Activated CD8-positive, alpha-beta T cell treated with anti-CD3 and anti-CD28 coated beads for 36 hours (primary cell): ENCODE measurements at regions not wholly inside any gene's neighbourhood (a gene's known extent, or its start where the extent isn't known, plus 50 kb on each side); places are given as distances from the start of the nearest gene placed in this dataset.

Experiments used
- ATAC-seq: fragments of 200-7000 bp; cut with Tn5 transposase; one replicate; pipeline ENCODE4 v1.10.0; 2021; ENCODE audit warnings: mild to moderate bottlenecking, moderate library complexity
- CTCF ChIA-PET: fragments of 350-600 bp; sonication (Branson Sonifier 250); formaldehyde crosslinking; loops from one replicate; lab custom pipeline; 2021; ENCODE audit warnings: antibody characterized with exemption; lab: Charles Lee
- POLR2A ChIA-PET: fragments of 350-600 bp; sonication (Branson Sonifier 250); formaldehyde crosslinking; loops from one replicate; lab custom pipeline; 2021; ENCODE audit warnings: antibody characterized with exemption; lab: Charles Lee
- DNase-seq: peaks from one replicate; pipeline ENCODE4 v3.0.0-alpha.2; 2020
- H3K27ac Mint-ChIP-seq: one replicate; pipeline ENCODE4 v1.8.0; 2021; ENCODE audit warnings: mild to moderate bottlenecking, mixed read lengths
- H3K27me3 Mint-ChIP-seq: one replicate; pipeline ENCODE4 v1.8.0; 2021; ENCODE audit warnings: mixed read lengths
- H3K36me3 Mint-ChIP-seq: one replicate; pipeline ENCODE4 v1.8.0; 2021; ENCODE audit warnings: low read depth, mixed read lengths
- H3K4me1 Mint-ChIP-seq: one replicate; pipeline ENCODE4 v1.8.0; 2021; ENCODE audit warnings: low read depth, mixed read lengths
- H3K4me3 Mint-ChIP-seq: one replicate; pipeline ENCODE4 v1.8.0; 2021; ENCODE audit warnings: mild to moderate bottlenecking, moderate library complexity, mixed read lengths
- H3K9me3 Mint-ChIP-seq: one replicate; pipeline ENCODE4 v1.8.0; 2021; ENCODE audit warnings: mixed read lengths
- CTCF ChIP-seq: fragments of 200-600 bp; IDR thresholded peaks from one replicate; pipeline ENCODE4 v1.8.0; 2022; ENCODE audit warnings: antibody characterized with exemption, mild to moderate bottlenecking
- intact Hi-C: fragments of 100-400 bp; cut with micrococcal nuclease; formaldehyde crosslinking; loops from one replicate; pipeline ENCODE4 v1.10.0; 2022

- TF ChIP-seq CTCF, result no peak
- H3K36me3 Mint-ChIP-seq, result no peaks in the 10 kb centered on the region
- no peak for ATAC-seq
- no peak overlapping the region for H3K4me3 Mint-ChIP-seq
- intact Hi-C loops, result no loop called here
- H3K27me3 Mint-ChIP-seq, result peaks cover 27% of the 10 kb centered on the region
- no peak for DNase-seq
- no peaks in the 10 kb centered on the region for H3K9me3 Mint-ChIP-seq
- POLR2A ChIA-PET, result no interaction called here
- no peak overlapping the region for H3K27ac Mint-ChIP-seq
- CTCF ChIA-PET, result no interaction called here
- no peaks in the 10 kb centered on the region for H3K4me1 Mint-ChIP-seq
Measured at GRCh38 chr5:35440409-35440808, 177.3 kb upstream of the SPEF2 start.

GRCh38 chr5:35438786-35439185 lies 178.9 kb upstream of the SPEF2 start:
- Mint-ChIP-seq H3K4me1 (no peaks in the 10 kb centered on the region), H3K9me3 (no peaks in the 10 kb centered on the region), H3K27ac (no peak overlapping the region), H3K4me3 (no peak overlapping the region), H3K27me3 (peaks cover 30% of the 10 kb centered on the region), H3K36me3 (no peaks in the 10 kb centered on the region)
- intact Hi-C loops, result no loop called here
- CTCF ChIA-PET, result no interaction called here
- ATAC-seq (no peak), DNase-seq (no peak)
- POLR2A ChIA-PET, result no interaction called here
- TF ChIP-seq CTCF, result no peak

- Mint-ChIP-seq H3K36me3 (no peaks in the 10 kb centered on the region), H3K9me3 (no peaks in the 10 kb centered on the region), H3K27me3 (peaks cover 30% of the 10 kb centered on the region), H3K4me1 (no peaks in the 10 kb centered on the region), H3K4me3 (no peak overlapping the region), H3K27ac (no peak overlapping the region)
- DNase-seq (no peak), ATAC-seq (no peak)
- CTCF ChIA-PET, result no interaction called here
- POLR2A ChIA-PET, result no interaction called here
- TF ChIP-seq CTCF, result no peak
- intact Hi-C loops, result no loop called here
Measured at GRCh38 chr5:35438288-35438687, 179.4 kb upstream of the SPEF2 start.

GRCh38 chr5:35436400-35437057 lies 181.1 kb upstream of the SPEF2 start:
- peak; percentile 3 for DNase-seq
- ChIA-PET CTCF (interaction anchor here (0.6 to 1.8 kb wide), 13 partner anchors 10 to 490 kb away, joined by 3 to 6 read pairs (median 3); no protein-coding TSS in a partner anchor), POLR2A (no interaction called here)
- Mint-ChIP-seq H3K27ac (no peak overlapping the region), H3K4me1 (no peaks in the 10 kb centered on the region), H3K4me3 (no peak overlapping the region), H3K27me3 (peaks cover 38% of the 10 kb centered on the region), H3K9me3 (no peaks in the 10 kb centered on the region), H3K36me3 (no peaks in the 10 kb centered on the region)
- TF ChIP-seq CTCF, result peak; percentile 45
- intact Hi-C loops, result no loop called here
- no peak for ATAC-seq

GRCh38 chr5:35430381-35431162 lies 187.1 kb upstream of the SPEF2 start:
- CTCF ChIA-PET, result no interaction called here
- H3K27ac Mint-ChIP-seq, result no peak overlapping the region
- H3K9me3 Mint-ChIP-seq, result no peaks in the 10 kb centered on the region
- intact Hi-C loops, result no loop called here
- no peak overlapping the region for H3K4me3 Mint-ChIP-seq
- TF ChIP-seq CTCF, result no peak
- no peaks in the 10 kb centered on the region for H3K36me3 Mint-ChIP-seq
- DNase-seq (no peak), ATAC-seq (no peak)
- POLR2A ChIA-PET, result no interaction called here
- H3K27me3 Mint-ChIP-seq, result peaks cover 19% of the 10 kb centered on the region
- no peaks in the 10 kb centered on the region for H3K4me1 Mint-ChIP-seq
